HCT116 (cell line): ENCODE measurements at regions not wholly inside any gene's neighbourhood (a gene's known extent, or its start where the extent isn't known, plus 50 kb on each side); places are given as distances from the start of the nearest gene placed in this dataset.

Experiments used
- ATAC-seq: fragments of 200-7000 bp; cut with Tn5 transposase; 2 replicates; pipeline ENCODE4 v1.9.1; 2020; ENCODE audit warnings: mild to moderate bottlenecking, moderate library complexity
- BruUV-seq: library from RNA; stranded (reverse); fragments of 400-500 nt; replicated peaks from 2 replicates; lab custom pipeline; 2021; lab: Mats Ljungman, UMichigan
- CTCF ChIA-PET: fragments of 300-600 bp; sonication (Branson Sonifier 250); formaldehyde crosslinking; loops from one replicate; lab custom pipeline; 2021; ENCODE audit warnings: antibody characterized with exemption; lab: Charles Lee
- POLR2A ChIA-PET: fragments of 300-600, 350-600 bp; sonication (Branson Sonifier 250); formaldehyde crosslinking; loops from one replicate; lab custom pipeline; 2021; ENCODE audit warnings: antibody characterized with exemption; lab: Charles Lee
- RAD21 ChIA-PET, 2 experiments: fragments of 300-600 bp; sonication (Branson Sonifier 250); formaldehyde crosslinking; loops; one replicate each; lab custom pipeline; 2023; ENCODE audit warnings: low total read pairs in 2 of 2; ENCODE audit not compliant: uncharacterized antibody in 2 of 2, unreplicated experiment in 2 of 2, low non-redundant PET in 1 of 2; lab: Charles Lee
- DNase-seq: peaks from one replicate; pipeline ENCODE4 v3.0.0-alpha.2; 2010; ENCODE audit warnings: low read depth, low spot score
- H2AFZ ChIP-seq: fragments of 200-600 bp; shearing (Covaris generic), sonication (generic); 2 replicates; pipeline ENCODE4 v1.6.1; 2017; ENCODE audit warnings: low read depth, mixed run types, mixed read lengths, antibody characterized with exemption, low read length; ENCODE audit not compliant: poor library complexity, severe bottlenecking
- H3K27ac ChIP-seq: 2 replicates; pipeline ENCODE4 v1.5.1; 2012; ENCODE audit warnings: low read depth, low read length
- H3K27me3 ChIP-seq: fragments of 200-600 bp; sonication (generic); 2 replicates; pipeline ENCODE4 v1.6.1; 2016; ENCODE audit warnings: mixed run types, low read length, mixed read lengths; ENCODE audit not compliant: insufficient read depth
- H3K36me3 ChIP-seq, 2 experiments: fragments of 200-500 bp in 1 of 2; fragments of 200-600 bp in 1 of 2; sonication (Bioruptor generic) in 1 of 2; sonication (generic) in 1 of 2; 2 replicates each; pipeline versions ENCODE4 v1.5.1 to v1.6.1; 2014 to 2016; ENCODE audit warnings: low read length in 2 of 2, inconsistent platforms in 1 of 2, mixed read lengths in 1 of 2, mixed run types in 1 of 2; ENCODE audit not compliant: insufficient read depth in 2 of 2, control insufficient read depth in 1 of 2
- H3K4me1 ChIP-seq, 2 experiments: fragments of 200-600 bp in 1 of 2; sonication (generic) in 1 of 2; 2 replicates each; pipeline versions ENCODE4 v1.5.1 to v1.6.1; 2012 to 2017; ENCODE audit warnings: low read length in 2 of 2, inconsistent platforms in 1 of 2, mild to moderate bottlenecking in 1 of 2, mixed read lengths in 1 of 2, mixed run types in 1 of 2, moderate library complexity in 1 of 2; ENCODE audit not compliant: insufficient read depth in 2 of 2, control insufficient read depth in 1 of 2
- H3K4me2 ChIP-seq: fragments of 200-600 bp; sonication (generic); 2 replicates; pipeline ENCODE4 v1.6.1; 2017; ENCODE audit warnings: mixed run types, low read length, mixed read lengths
- H3K4me3 ChIP-seq, 2 experiments: fragments of 200-600 bp in 1 of 2; sonication (generic) in 1 of 2; replicated peaks in 1 of 2; 2 replicates each; pipeline ENCODE4 v1.5.1; 2011 to 2016; ENCODE audit warnings: low read length in 2 of 2, control low read depth in 1 of 2, low read depth in 1 of 2, mild to moderate bottlenecking in 1 of 2, mixed read lengths in 1 of 2, mixed run types in 1 of 2
- H3K79me2 ChIP-seq: fragments of 200-600 bp; sonication (generic); 2 replicates; pipeline ENCODE4 v1.6.1; 2017; ENCODE audit warnings: mild to moderate bottlenecking, mixed run types, low read length, moderate library complexity, mixed read lengths; ENCODE audit not compliant: insufficient read depth
- H3K9ac ChIP-seq: fragments of 200-600 bp; sonication (generic); 2 replicates; pipeline ENCODE4 v1.6.1; 2016; ENCODE audit warnings: low read length, mixed read lengths
- H3K9me2 ChIP-seq: fragments of 200-600 bp; sonication (generic), shearing (Covaris generic); 2 replicates; pipeline ENCODE4 v1.6.1; 2017; ENCODE audit warnings: mixed run types, mild to moderate bottlenecking, moderate library complexity; ENCODE audit not compliant: insufficient read depth
- H3K9me3 ChIP-seq, 2 experiments: fragments of 200-500 bp in 1 of 2; fragments of 200-600 bp in 1 of 2; sonication (Bioruptor generic) in 1 of 2; sonication (generic) in 1 of 2; 2 replicates each; pipeline ENCODE4 v1.6.1; 2014 to 2017; ENCODE audit warnings: low read length in 2 of 2, mixed read lengths in 2 of 2, inconsistent platforms in 1 of 2, low read depth in 1 of 2, mild to moderate bottlenecking in 1 of 2, mixed run types in 1 of 2, moderate library complexity in 1 of 2; ENCODE audit not compliant: control insufficient read depth in 1 of 2, insufficient read depth in 1 of 2
- H4K20me1 ChIP-seq: fragments of 200-600 bp; sonication (generic), shearing (Covaris generic); 2 replicates; pipeline ENCODE4 v1.6.1; 2017; ENCODE audit warnings: mixed run types, mild to moderate bottlenecking, moderate library complexity; ENCODE audit not compliant: insufficient read depth
- CBX3 ChIP-seq: IDR thresholded peaks from 2 replicates; pipeline ENCODE4 v1.6.1; 2012; ENCODE audit warnings: low read depth
- CEBPB ChIP-seq: IDR thresholded peaks from 2 replicates; pipeline ENCODE4 v1.6.1; 2012; ENCODE audit warnings: low read depth
- EGR1 ChIP-seq: IDR thresholded peaks from 2 replicates; pipeline ENCODE4 v1.6.1; 2012; ENCODE audit warnings: low read depth
- ELF1 ChIP-seq: IDR thresholded peaks from 2 replicates; pipeline ENCODE4 v1.6.1; 2012; ENCODE audit warnings: low read depth, borderline replicate concordance
- EZH2 ChIP-seq: fragments of 200-600 bp; sonication (generic); IDR thresholded peaks from 2 replicates; pipeline ENCODE4 v1.6.1; 2017; ENCODE audit warnings: antibody characterized with exemption, mixed run types
- JUND ChIP-seq: IDR thresholded peaks from 2 replicates; pipeline ENCODE4 v1.6.1; 2012
- POLR2A ChIP-seq: IDR thresholded peaks from 2 replicates; pipeline ENCODE4 v1.7.0; 2011; ENCODE audit warnings: borderline replicate concordance; ENCODE audit not compliant: insufficient read depth, insufficient read length; ENCODE audit errors: extremely low read depth
- POLR2AphosphoS5 ChIP-seq: IDR thresholded peaks from 2 replicates; pipeline ENCODE4 v1.6.1; 2011; ENCODE audit warnings: mild to moderate bottlenecking, low read depth, low read length, moderate library complexity
- RAD21 ChIP-seq: IDR thresholded peaks from 2 replicates; pipeline ENCODE4 v1.6.1; 2012; ENCODE audit warnings: low read depth, mild to moderate bottlenecking
- SIN3A ChIP-seq: IDR thresholded peaks from 2 replicates; pipeline ENCODE4 v1.6.1; 2012; ENCODE audit warnings: low read depth
- SP1 ChIP-seq: IDR thresholded peaks from 2 replicates; pipeline ENCODE4 v1.6.1; 2012; ENCODE audit warnings: low read depth
- SRF ChIP-seq: IDR thresholded peaks from 2 replicates; pipeline ENCODE4 v1.6.1; 2012; ENCODE audit warnings: low read depth
- TCF7L2 ChIP-seq: IDR thresholded peaks from 2 replicates; pipeline ENCODE4 v1.7.0; 2011; ENCODE audit warnings: borderline replicate concordance, inconsistent platforms; ENCODE audit not compliant: insufficient read depth, insufficient read length; ENCODE audit errors: extremely low read depth
- YY1 ChIP-seq: IDR thresholded peaks from 2 replicates; pipeline ENCODE4 v1.6.1; 2011; ENCODE audit warnings: low read length, low read depth, moderate library complexity, mild to moderate bottlenecking; ENCODE audit not compliant: insufficient replicate concordance; ENCODE audit errors: extremely low read depth
- ZFX ChIP-seq: fragments of 450-650 bp; IDR thresholded peaks from 2 replicates; pipeline ENCODE4 v1.6.1; 2017
- intact Hi-C: fragments of 100-400 bp; cut with micrococcal nuclease; formaldehyde crosslinking; loops from 2 replicates; pipeline ENCODE4 v1.10.0; 2022
- TF ChIP-seq, protein P1 (sequence below): IDR thresholded peaks from 2 replicates; pipeline ENCODE4 v1.6.1; 2012
- TF ChIP-seq, protein P2 (sequence below), 3 experiments: fragments of 200-600 bp in 1 of 3; sonication (generic) in 1 of 3; IDR thresholded peaks in 2 of 3; conservative IDR thresholded peaks in 1 of 3; 2 replicates each; pipeline ENCODE4 v1.5.1; 2012 to 2017; ENCODE audit warnings: low read depth in 2 of 3, low read length in 2 of 3, antibody characterized with exemption in 1 of 3, borderline replicate concordance in 1 of 3, control low read depth in 1 of 3, mild to moderate bottlenecking in 1 of 3, mixed read lengths in 1 of 3, mixed run types in 1 of 3, moderate library complexity in 1 of 3; ENCODE audit not compliant: insufficient read depth in 1 of 3
- TF ChIP-seq, protein P3 (sequence below): IDR thresholded peaks from 2 replicates; pipeline ENCODE4 v1.6.1; 2011; ENCODE audit warnings: mild to moderate bottlenecking, low read length, moderate library complexity; ENCODE audit not compliant: insufficient replicate concordance; ENCODE audit errors: extremely low read depth
- TF ChIP-seq, protein P4 (sequence below): IDR thresholded peaks from 2 replicates; pipeline ENCODE4 v1.6.1; 2012; ENCODE audit warnings: low read depth
- TF ChIP-seq, protein P5 (sequence below): IDR thresholded peaks from 2 replicates; pipeline ENCODE4 v1.6.1; 2012

DNA sequence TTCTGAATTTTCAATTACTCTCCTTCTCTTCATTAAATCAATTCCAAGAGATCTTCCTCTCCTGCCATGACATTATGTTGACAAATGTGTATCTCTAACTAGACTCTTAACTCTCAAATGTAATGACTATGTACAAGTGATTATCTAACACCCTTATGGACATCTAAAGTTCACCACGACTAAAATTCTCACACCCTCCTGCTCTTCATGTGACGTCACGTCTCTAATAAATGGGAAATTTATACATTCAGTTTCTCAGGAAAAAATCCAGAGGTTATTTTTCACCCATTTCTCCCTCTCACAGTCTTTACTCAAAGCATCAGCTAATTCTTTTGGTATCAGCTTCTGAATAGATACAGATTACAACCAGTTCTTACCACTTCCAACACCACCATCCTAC lies 237.5 kb upstream of the EPHA6 start:
- H3K9me2 ChIP-seq = no peaks in the 10 kb centered on the region
- BruUV-seq = no TSS peak
- H3K4me3 ChIP-seq = no peak overlapping the region
- no peaks in the 10 kb centered on the region for H3K79me2 ChIP-seq
- POLR2A ChIA-PET = no interaction called here
- H3K27ac ChIP-seq = no peak overlapping the region
- RAD21 ChIA-PET = no interaction called here
- ATAC-seq = no peak
- no peak for DNase-seq
- H3K27me3 ChIP-seq = no peaks in the 10 kb centered on the region
- no peak overlapping the region for H3K4me2 ChIP-seq
- intact Hi-C loops = no loop called here
- peaks cover 0 to 14% of the 10 kb centered on the region in 2 experiments; a peak in 2 of 4 replicates for H3K9me3 ChIP-seq
- H4K20me1 ChIP-seq = no peaks in the 10 kb centered on the region
- TF ChIP-seq JUND (no peak), RAD21 (no peak), CBX3 (no peak), TCF7L2 (no peak), ELF1 (no peak), SRF (no peak), SP1 (no peak), SIN3A (no peak), EZH2 (no peak), ZFX (no peak), EGR1 (no peak), POLR2A (no peak), CEBPB (no peak), POLR2AphosphoS5 (no peak), YY1 (no peak)
- TF ChIP-seq, protein P1, sequence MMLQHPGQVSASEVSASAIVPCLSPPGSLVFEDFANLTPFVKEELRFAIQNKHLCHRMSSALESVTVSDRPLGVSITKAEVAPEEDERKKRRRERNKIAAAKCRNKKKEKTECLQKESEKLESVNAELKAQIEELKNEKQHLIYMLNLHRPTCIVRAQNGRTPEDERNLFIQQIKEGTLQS = no peak
- TF ChIP-seq, protein P2, sequence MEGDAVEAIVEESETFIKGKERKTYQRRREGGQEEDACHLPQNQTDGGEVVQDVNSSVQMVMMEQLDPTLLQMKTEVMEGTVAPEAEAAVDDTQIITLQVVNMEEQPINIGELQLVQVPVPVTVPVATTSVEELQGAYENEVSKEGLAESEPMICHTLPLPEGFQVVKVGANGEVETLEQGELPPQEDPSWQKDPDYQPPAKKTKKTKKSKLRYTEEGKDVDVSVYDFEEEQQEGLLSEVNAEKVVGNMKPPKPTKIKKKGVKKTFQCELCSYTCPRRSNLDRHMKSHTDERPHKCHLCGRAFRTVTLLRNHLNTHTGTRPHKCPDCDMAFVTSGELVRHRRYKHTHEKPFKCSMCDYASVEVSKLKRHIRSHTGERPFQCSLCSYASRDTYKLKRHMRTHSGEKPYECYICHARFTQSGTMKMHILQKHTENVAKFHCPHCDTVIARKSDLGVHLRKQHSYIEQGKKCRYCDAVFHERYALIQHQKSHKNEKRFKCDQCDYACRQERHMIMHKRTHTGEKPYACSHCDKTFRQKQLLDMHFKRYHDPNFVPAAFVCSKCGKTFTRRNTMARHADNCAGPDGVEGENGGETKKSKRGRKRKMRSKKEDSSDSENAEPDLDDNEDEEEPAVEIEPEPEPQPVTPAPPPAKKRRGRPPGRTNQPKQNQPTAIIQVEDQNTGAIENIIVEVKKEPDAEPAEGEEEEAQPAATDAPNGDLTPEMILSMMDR (IDR thresholded peaks at IDR 0.05 in 2 of 3, conservative IDR thresholded peaks at IDR 0.05 in 1 of 3; ENCODE audit: borderline replicate concordance in 1 of 3, insufficient read depth in 1 of 3, low read depth in 2 of 3, low read length in 2 of 3) = no peak
- TF ChIP-seq, protein P3, sequence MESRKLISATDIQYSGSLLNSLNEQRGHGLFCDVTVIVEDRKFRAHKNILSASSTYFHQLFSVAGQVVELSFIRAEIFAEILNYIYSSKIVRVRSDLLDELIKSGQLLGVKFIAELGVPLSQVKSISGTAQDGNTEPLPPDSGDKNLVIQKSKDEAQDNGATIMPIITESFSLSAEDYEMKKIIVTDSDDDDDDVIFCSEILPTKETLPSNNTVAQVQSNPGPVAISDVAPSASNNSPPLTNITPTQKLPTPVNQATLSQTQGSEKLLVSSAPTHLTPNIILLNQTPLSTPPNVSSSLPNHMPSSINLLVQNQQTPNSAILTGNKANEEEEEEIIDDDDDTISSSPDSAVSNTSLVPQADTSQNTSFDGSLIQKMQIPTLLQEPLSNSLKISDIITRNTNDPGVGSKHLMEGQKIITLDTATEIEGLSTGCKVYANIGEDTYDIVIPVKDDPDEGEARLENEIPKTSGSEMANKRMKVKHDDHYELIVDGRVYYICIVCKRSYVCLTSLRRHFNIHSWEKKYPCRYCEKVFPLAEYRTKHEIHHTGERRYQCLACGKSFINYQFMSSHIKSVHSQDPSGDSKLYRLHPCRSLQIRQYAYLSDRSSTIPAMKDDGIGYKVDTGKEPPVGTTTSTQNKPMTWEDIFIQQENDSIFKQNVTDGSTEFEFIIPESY = no peak
- TF ChIP-seq, protein P4, sequence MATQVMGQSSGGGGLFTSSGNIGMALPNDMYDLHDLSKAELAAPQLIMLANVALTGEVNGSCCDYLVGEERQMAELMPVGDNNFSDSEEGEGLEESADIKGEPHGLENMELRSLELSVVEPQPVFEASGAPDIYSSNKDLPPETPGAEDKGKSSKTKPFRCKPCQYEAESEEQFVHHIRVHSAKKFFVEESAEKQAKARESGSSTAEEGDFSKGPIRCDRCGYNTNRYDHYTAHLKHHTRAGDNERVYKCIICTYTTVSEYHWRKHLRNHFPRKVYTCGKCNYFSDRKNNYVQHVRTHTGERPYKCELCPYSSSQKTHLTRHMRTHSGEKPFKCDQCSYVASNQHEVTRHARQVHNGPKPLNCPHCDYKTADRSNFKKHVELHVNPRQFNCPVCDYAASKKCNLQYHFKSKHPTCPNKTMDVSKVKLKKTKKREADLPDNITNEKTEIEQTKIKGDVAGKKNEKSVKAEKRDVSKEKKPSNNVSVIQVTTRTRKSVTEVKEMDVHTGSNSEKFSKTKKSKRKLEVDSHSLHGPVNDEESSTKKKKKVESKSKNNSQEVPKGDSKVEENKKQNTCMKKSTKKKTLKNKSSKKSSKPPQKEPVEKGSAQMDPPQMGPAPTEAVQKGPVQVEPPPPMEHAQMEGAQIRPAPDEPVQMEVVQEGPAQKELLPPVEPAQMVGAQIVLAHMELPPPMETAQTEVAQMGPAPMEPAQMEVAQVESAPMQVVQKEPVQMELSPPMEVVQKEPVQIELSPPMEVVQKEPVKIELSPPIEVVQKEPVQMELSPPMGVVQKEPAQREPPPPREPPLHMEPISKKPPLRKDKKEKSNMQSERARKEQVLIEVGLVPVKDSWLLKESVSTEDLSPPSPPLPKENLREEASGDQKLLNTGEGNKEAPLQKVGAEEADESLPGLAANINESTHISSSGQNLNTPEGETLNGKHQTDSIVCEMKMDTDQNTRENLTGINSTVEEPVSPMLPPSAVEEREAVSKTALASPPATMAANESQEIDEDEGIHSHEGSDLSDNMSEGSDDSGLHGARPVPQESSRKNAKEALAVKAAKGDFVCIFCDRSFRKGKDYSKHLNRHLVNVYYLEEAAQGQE = no peak
- TF ChIP-seq, protein P5, sequence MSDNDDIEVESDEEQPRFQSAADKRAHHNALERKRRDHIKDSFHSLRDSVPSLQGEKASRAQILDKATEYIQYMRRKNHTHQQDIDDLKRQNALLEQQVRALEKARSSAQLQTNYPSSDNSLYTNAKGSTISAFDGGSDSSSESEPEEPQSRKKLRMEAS = no peak
- CTCF ChIA-PET = no interaction called here
- no peak overlapping the region for H2AFZ ChIP-seq
- H3K36me3 ChIP-seq = no peaks in the 10 kb centered on the region
- no peaks in the 10 kb centered on the region for H3K4me1 ChIP-seq
- H3K9ac ChIP-seq = no peak overlapping the region
